Tibial artery (tissue), 4 donors: ENCODE measurements at regions not wholly inside any gene's neighbourhood (a gene's known extent, or its start where the extent isn't known, plus 50 kb on each side); places are given as distances from the start of the nearest gene placed in this dataset.

Source experiments
- DNase-seq, 2 donors: peaks; one replicate each; pipeline ENCODE4 v3.0.0-alpha.2; 2019
- H3K27ac ChIP-seq, 2 donors: fragments of 200-600 bp; sonication (generic) in 1 of 2; 1 replicate in 1 of 2; 2 replicates in 1 of 2; pipeline ENCODE4 v1.5.1; 2018 to 2019; ENCODE audit warnings: mild to moderate bottlenecking in 1 of 2
- H3K27me3 ChIP-seq, 2 donors: fragments of 200-600 bp; sonication (generic) in 1 of 2; one replicate each; pipeline versions ENCODE4 v1.5.1 to v1.6.0; 2016 to 2019
- H3K36me3 ChIP-seq, 3 donors: fragments of 200-600 bp; sonication (generic) in 2 of 3; one replicate each; pipeline ENCODE4 v1.5.1; 2016 to 2019; ENCODE audit warnings: mild to moderate bottlenecking in 2 of 3
- H3K4me1 ChIP-seq, 4 donors: fragments of 200-600 bp; sonication (generic) in 2 of 4; 1 replicate in 3 of 4; 2 replicates in 1 of 4; pipeline ENCODE4 v1.5.1; 2016 to 2019
- H3K4me3 ChIP-seq, 2 donors: fragments of 200-600 bp; sonication (generic) in 1 of 2; 1 replicate in 1 of 2; 2 replicates in 1 of 2; pipeline ENCODE4 v1.5.1; 2018 to 2019; ENCODE audit warnings: mild to moderate bottlenecking in 2 of 2
- H3K9me3 ChIP-seq, 3 donors: fragments of 200-600 bp; sonication (generic) in 1 of 3; one replicate each; pipeline ENCODE4 v1.5.1; 2016 to 2019
- intact Hi-C: fragments of 100-400 bp; cut with DNase I; formaldehyde crosslinking; loops from one replicate; pipeline ENCODE4 v1.15.0; 2023; ENCODE audit warnings: low total_unique reads
- TF ChIP-seq, protein P1 (sequence below), 2 experiments: fragments of 200-600 bp in 1 of 2; fragments of 450-650 bp in 1 of 2; IDR thresholded peaks; one replicate each; pipeline ENCODE4 v1.5.1; 2017 to 2019; ENCODE audit warnings: antibody characterized with exemption in 2 of 2, mild to moderate bottlenecking in 1 of 2, moderate library complexity in 1 of 2

DNA sequence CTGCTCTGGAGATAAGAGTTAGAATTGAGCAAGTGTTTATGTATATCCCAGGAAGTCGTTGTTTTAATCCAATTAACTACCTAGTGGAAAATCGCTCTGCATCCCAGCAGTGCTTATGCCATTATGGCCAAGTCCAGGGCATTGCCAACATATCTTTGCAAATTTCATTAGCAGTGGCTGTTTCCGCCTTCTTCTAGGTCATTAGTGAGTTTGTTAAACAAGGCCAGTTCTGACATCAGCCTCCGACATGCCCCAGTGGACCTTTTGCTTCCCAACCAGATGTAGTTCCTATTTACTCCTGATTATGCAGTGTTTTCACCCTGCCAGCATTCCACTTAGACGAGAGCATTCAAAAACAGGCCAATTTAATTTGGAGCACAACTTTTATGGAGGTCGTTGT, 106.8 kb upstream of the FAM78B start:
- no peak for DNase-seq
- Histone ChIP-seq H3K36me3 (no peaks in the 10 kb centered on the region), H3K27me3 (no peaks in the 10 kb centered on the region), H3K4me1 (no peaks in the 10 kb centered on the region), H3K27ac (no peak overlapping the region), H3K4me3 (no peak overlapping the region), H3K9me3 (no peaks in the 10 kb centered on the region)
- TF ChIP-seq, protein P1, sequence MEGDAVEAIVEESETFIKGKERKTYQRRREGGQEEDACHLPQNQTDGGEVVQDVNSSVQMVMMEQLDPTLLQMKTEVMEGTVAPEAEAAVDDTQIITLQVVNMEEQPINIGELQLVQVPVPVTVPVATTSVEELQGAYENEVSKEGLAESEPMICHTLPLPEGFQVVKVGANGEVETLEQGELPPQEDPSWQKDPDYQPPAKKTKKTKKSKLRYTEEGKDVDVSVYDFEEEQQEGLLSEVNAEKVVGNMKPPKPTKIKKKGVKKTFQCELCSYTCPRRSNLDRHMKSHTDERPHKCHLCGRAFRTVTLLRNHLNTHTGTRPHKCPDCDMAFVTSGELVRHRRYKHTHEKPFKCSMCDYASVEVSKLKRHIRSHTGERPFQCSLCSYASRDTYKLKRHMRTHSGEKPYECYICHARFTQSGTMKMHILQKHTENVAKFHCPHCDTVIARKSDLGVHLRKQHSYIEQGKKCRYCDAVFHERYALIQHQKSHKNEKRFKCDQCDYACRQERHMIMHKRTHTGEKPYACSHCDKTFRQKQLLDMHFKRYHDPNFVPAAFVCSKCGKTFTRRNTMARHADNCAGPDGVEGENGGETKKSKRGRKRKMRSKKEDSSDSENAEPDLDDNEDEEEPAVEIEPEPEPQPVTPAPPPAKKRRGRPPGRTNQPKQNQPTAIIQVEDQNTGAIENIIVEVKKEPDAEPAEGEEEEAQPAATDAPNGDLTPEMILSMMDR (IDR thresholded peaks at IDR 0.05): no peak
- intact Hi-C loops: no loop called here

DNA sequence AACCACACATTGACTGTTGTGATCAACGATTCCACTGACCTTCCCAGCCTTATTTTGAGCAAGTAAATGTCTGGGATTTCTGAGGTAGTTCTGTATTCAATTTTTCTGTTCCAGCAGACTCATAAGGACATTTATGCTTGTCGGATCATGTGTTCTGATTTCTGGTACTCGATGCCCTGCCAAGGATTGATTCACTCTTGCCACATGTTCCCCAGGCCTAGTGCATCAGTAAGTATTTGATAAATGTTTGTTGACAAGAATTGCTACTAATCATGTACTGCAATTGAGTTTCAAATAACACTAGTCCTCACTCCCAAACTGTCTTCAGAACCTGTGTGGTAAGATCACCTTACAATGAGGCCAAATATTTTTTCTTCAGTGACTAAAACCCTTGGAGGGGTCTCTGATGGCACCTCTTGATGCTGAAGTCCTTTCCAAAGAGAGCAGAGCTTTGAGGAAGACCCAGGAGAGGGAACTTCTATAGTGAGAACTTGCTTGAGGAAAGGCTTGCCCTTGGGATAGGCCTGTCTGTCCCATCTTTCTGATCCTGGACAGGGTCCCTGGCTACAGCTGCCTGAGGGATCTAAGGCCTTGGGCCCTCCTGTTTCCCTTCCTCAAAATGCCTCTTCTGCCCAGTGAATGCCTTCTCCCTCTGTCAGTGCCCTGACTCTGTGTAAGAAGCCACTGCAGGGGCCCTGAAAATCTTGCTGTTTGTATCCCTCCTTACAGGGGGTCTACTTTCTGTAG, 115.8 kb upstream of the FAM78B start:
- Histone ChIP-seq H3K36me3 (no peaks in the 10 kb centered on the region), H3K4me3 (no peak overlapping the region), H3K27me3 (no peaks in the 10 kb centered on the region), H3K4me1 (no peaks in the 10 kb centered on the region), H3K27ac (no peak overlapping the region), H3K9me3 (no peaks in the 10 kb centered on the region)
- DNase-seq: peak in 1 of 2 donors; percentile 45
- intact Hi-C loops: no loop called here
- TF ChIP-seq, protein P1 (IDR thresholded peaks at IDR 0.05): no peak

DNA sequence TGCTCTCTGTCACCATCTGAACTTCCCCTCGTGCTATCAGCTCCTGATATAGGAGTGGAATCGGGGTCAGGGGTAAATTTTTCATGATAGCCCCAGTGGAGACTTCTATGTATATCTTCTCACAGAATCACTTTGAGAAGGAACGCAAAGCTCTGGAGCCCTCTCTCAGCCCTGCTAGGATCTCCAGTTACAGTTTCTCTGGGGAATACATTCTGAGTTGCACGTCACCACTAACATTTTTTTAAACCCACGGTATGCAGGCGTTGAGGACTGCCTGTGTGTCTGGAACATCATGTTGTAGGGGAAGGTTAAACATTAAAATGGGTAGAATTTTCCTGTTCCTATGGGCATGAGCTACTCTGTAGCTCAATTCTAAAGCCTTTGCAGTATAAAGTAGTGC, 116.4 kb upstream of the FAM78B start:
- H3K9me3 ChIP-seq: no peaks in the 10 kb centered on the region
- no peaks in the 10 kb centered on the region for H3K27me3 ChIP-seq
- intact Hi-C loops: no loop called here
- H3K27ac ChIP-seq: no peak overlapping the region
- TF ChIP-seq, protein P1 (IDR thresholded peaks at IDR 0.05): no peak
- H3K36me3 ChIP-seq: no peaks in the 10 kb centered on the region
- H3K4me1 ChIP-seq: no peaks in the 10 kb centered on the region
- no peak overlapping the region for H3K4me3 ChIP-seq
- no peak for DNase-seq

DNA sequence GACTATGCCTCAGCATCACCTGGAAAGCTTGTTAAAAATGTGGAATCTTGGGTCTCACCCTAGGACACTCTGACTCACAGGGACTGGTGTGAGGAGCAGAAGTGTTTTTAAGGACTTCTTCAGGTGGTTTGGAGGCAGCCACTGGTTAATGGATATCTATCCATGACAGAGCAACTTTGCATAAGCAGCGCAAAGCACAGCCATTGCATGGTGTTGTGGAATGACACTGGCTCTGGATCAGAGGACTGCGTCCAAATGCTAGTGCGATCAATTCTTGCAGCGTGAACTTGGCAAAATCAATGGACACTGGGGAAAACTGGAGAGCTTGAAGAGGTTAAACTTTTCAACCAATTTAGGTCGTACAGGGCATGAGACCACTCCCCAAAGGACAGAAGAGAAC, 116.8 kb upstream of the FAM78B start:
- intact Hi-C loops: no loop called here
- Histone ChIP-seq H3K27me3 (no peaks in the 10 kb centered on the region), H3K4me1 (no peaks in the 10 kb centered on the region), H3K27ac (no peak overlapping the region), H3K36me3 (no peaks in the 10 kb centered on the region), H3K4me3 (no peak overlapping the region), H3K9me3 (no peaks in the 10 kb centered on the region)
- TF ChIP-seq, protein P1 (IDR thresholded peaks at IDR 0.05): no peak
- no peak for DNase-seq

DNA sequence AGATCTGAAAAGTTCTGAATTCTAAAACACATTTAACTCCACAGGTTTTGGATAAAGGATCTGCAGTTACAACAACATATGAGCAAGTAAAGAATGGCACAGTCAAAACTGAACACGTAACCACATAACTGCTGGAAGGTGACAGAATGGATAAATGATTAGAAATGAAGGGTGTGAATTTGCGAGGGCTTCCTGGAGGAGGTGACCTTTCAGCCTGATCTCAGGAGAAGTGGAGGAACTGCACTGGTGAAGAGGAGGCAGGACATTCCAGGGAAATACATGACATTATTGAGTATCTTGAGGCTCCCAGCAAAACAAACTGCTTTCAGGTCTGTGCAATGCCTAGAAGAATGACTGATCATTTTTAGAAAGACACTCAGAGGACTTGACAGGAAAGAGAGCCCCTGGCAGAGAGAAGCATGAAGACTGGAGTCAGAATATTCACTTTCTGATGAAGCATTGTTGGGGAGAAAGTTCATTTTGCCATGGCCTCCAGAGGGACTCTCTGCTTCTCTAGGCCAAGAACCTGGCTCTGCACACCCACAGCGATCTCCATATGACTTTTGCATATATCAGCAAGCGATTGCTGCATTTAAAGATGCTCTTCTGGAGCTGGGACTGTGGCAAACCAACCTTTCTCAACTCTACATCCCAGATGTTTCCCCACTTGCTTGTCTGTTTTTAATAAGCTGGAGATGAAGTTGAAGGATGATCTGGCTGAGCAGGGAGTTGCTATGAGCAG, 122.7 kb upstream of the FAM78B start:
- no peaks in the 10 kb centered on the region for H3K9me3 ChIP-seq
- DNase-seq: no peak
- intact Hi-C loops: no loop called here
- no peaks in the 10 kb centered on the region for H3K36me3 ChIP-seq
- H3K4me3 ChIP-seq: no peak overlapping the region
- H3K4me1 ChIP-seq: no peaks in the 10 kb centered on the region
- H3K27ac ChIP-seq: no peak overlapping the region
- no peaks in the 10 kb centered on the region for H3K27me3 ChIP-seq
- TF ChIP-seq, protein P1 (IDR thresholded peaks at IDR 0.05): no peak
